OCI-LY3 (cell line): ENCODE measurements at regions not wholly inside any gene's neighbourhood (a gene's known extent, or its start where the extent isn't known, plus 50 kb on each side); places are given as distances from the start of the nearest gene placed in this dataset.

ENCODE experiments used
- H2AFZ ChIP-seq: fragments of 200-600, 300-600 bp; shearing (Covaris generic); 2 replicates; pipeline ENCODE4 v1.6.0; 2014; ENCODE audit warnings: antibody characterized with exemption, low read depth, low read length
- H3K27ac ChIP-seq: fragments of 200-600, 300-600 bp; sonication (generic); 2 replicates; pipeline ENCODE4 v1.5.1; 2014; ENCODE audit warnings: mild to moderate bottlenecking, low read length, moderate library complexity, mixed read lengths
- H3K27me3 ChIP-seq: fragments of 200-600, 300-600 bp; sonication (generic); 2 replicates; pipeline ENCODE4 v1.6.1; 2014; ENCODE audit warnings: low read depth, low read length, mixed read lengths
- H3K36me3 ChIP-seq: fragments of 200-600, 300-600 bp; sonication (generic); replicated peaks from 2 replicates; pipeline ENCODE3; 2014; ENCODE audit warnings: low read depth, low read length, mixed read lengths
- H3K4me1 ChIP-seq: fragments of 300-600, 200-600 bp; sonication (generic); 2 replicates; pipeline ENCODE4 v1.6.1; 2014; ENCODE audit warnings: low read length, mixed read lengths
- H3K4me2 ChIP-seq: fragments of 200-600, 300-600 bp; sonication (generic); 2 replicates; pipeline ENCODE4 v1.6.1; 2014; ENCODE audit warnings: low read length, mixed read lengths
- H3K4me3 ChIP-seq: fragments of 300-600, 200-600 bp; sonication (generic); 2 replicates; pipeline ENCODE4 v1.5.1; 2014; ENCODE audit warnings: antibody characterized with exemption, mild to moderate bottlenecking, low read length, moderate library complexity
- H3K79me2 ChIP-seq: fragments of 300-600, 200-600 bp; shearing (Covaris generic); 2 replicates; pipeline ENCODE4 v1.6.1; 2014; ENCODE audit warnings: mild to moderate bottlenecking, low read length, mixed read lengths
- H3K9ac ChIP-seq: fragments of 300-600, 200-600 bp; shearing (Covaris generic); 2 replicates; pipeline ENCODE4 v1.6.0; 2014; ENCODE audit warnings: mild to moderate bottlenecking, low read length, moderate library complexity
- H3K9me3 ChIP-seq: fragments of 200-600, 300-600 bp; shearing (Covaris generic); 2 replicates; pipeline ENCODE4 v1.6.1; 2014; ENCODE audit warnings: low read length, mixed read lengths; ENCODE audit not compliant: insufficient read depth
- H4K20me1 ChIP-seq: fragments of 200-600, 300-600 bp; sonication (generic); 2 replicates; pipeline ENCODE4 v1.6.1; 2016; ENCODE audit warnings: low read length, mixed read lengths; ENCODE audit not compliant: insufficient read depth
- EZH2phosphoT487 ChIP-seq: fragments of 200-600 bp; shearing (Covaris generic); IDR thresholded peaks from 2 replicates; pipeline ENCODE4 v1.6.1; 2018; ENCODE audit warnings: antibody characterized with exemption, mixed run types, low read depth
- TF ChIP-seq, protein P1 (sequence below): fragments of 200-600, 300-600 bp; sonication (generic); IDR thresholded peaks from 2 replicates; pipeline ENCODE4 v1.5.1; 2014; ENCODE audit warnings: antibody characterized with exemption, low read length, low read depth

DNA sequence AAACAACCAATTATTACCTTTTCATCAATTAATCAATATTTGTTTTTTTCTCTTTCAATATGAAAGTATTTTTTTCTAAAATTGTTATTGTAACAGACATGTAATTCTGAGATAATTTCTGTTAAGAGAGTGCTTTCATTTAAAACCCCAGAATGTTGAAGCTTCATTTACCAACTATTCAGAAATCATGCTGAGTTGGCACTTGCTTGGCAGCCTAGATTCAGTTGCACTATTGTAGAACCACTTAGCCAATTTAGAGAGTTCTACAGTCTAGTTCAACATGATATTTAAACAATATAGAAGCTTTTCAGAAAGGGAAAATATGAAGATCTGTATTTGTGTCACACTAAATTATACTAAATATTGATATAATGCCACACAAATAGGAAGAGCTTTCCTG is 56.1 kb upstream of the NKAIN2 start:
- H2AFZ ChIP-seq: no peak overlapping the region

DNA sequence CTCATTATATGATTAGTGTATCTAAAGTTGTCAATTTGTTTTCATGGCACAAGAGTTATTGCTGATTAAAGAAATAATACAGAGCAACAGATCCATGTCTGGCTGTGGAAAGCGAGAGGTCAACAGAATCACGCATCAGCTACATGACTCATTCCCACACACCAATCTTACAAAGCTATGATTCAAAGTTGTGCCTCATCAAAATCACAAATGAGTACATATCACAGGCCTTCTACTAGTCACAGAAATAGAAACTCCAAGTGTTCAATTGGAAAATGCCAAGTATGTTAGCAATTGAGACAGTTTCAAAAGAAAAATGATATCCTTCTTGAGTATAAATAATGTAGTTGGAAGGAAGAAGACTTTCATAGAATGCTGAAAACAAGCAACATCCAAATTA is 57.8 kb upstream of the NKAIN2 start:
- Histone ChIP-seq H3K4me2 (no peak overlapping the region), H3K27me3 (no peaks in the 10 kb centered on the region), H3K4me1 (no peaks in the 10 kb centered on the region), H3K4me3 (no peak overlapping the region), H2AFZ (no peak overlapping the region), H3K9me3 (no peaks in the 10 kb centered on the region), H3K79me2 (no peaks in the 10 kb centered on the region), H3K36me3 (no peaks in the 10 kb centered on the region), H4K20me1 (no peaks in the 10 kb centered on the region), H3K27ac (no peak overlapping the region), H3K9ac (no peak overlapping the region)
- TF ChIP-seq, protein P1, sequence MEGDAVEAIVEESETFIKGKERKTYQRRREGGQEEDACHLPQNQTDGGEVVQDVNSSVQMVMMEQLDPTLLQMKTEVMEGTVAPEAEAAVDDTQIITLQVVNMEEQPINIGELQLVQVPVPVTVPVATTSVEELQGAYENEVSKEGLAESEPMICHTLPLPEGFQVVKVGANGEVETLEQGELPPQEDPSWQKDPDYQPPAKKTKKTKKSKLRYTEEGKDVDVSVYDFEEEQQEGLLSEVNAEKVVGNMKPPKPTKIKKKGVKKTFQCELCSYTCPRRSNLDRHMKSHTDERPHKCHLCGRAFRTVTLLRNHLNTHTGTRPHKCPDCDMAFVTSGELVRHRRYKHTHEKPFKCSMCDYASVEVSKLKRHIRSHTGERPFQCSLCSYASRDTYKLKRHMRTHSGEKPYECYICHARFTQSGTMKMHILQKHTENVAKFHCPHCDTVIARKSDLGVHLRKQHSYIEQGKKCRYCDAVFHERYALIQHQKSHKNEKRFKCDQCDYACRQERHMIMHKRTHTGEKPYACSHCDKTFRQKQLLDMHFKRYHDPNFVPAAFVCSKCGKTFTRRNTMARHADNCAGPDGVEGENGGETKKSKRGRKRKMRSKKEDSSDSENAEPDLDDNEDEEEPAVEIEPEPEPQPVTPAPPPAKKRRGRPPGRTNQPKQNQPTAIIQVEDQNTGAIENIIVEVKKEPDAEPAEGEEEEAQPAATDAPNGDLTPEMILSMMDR: no peak
- no peak for TF ChIP-seq EZH2phosphoT487

More for the DNA sequence above, 56.1 kb upstream of the NKAIN2 start:
- H3K4me3 ChIP-seq: no peak overlapping the region
- no peaks in the 10 kb centered on the region for H3K79me2 ChIP-seq
- no peaks in the 10 kb centered on the region for H4K20me1 ChIP-seq
- no peaks in the 10 kb centered on the region for H3K27me3 ChIP-seq
- H3K36me3 ChIP-seq: no peaks in the 10 kb centered on the region
- TF ChIP-seq, protein P1: no peak
- no peak for TF ChIP-seq EZH2phosphoT487
- H3K9me3 ChIP-seq: no peaks in the 10 kb centered on the region
- no peak overlapping the region for H3K4me2 ChIP-seq
- no peaks in the 10 kb centered on the region for H3K4me1 ChIP-seq
- H3K27ac ChIP-seq: no peak overlapping the region
- H3K9ac ChIP-seq: no peak overlapping the region

DNA sequence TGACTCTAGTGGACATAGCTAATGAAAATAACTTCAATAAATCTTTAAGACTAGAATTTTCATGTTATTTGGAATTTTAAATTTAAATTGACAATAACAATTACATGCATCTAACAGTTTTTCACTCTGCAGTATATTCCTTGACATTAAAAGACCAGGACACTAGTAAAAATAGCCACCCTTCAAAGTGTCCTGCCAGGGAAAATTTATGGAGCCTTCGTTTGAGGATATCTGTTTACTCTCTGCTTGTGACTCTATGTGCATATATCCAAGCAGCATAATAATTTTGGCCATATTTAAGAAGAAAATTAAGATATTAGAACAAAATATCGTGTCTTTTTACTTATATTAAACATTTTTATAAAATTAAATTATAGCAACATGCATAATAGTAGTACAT is 58.8 kb upstream of the NKAIN2 start:
- Histone ChIP-seq H3K4me1 (no peaks in the 10 kb centered on the region), H3K27ac (no peak overlapping the region), H3K9me3 (no peaks in the 10 kb centered on the region), H3K4me3 (no peak overlapping the region), H3K4me2 (no peak overlapping the region), H3K9ac (no peak overlapping the region), H2AFZ (no peak overlapping the region), H4K20me1 (no peaks in the 10 kb centered on the region), H3K79me2 (no peaks in the 10 kb centered on the region), H3K36me3 (no peaks in the 10 kb centered on the region), H3K27me3 (no peaks in the 10 kb centered on the region)
- no peak for TF ChIP-seq EZH2phosphoT487
- TF ChIP-seq, protein P1: no peak

DNA sequence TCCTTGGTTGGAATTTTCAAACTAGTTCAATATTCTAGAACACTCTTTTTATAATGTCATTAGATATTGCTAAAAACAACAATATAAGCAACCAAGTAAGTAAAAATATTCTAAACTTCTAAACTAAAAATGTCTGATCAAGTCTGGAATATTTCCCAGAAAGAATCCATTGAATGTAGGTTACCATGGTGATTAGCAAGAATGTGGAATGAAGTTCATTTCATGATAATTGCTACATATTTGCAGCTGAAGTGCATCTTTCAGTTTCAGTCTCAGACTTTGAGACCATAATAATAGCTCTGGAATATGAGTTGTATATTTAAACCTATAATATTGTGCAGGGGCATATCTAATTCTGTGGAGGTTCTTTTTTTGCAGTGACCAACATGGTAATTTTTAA is 61.0 kb upstream of the NKAIN2 start:
- no peak for TF ChIP-seq EZH2phosphoT487
- TF ChIP-seq, protein P1: no peak
- Histone ChIP-seq H3K4me1 (no peaks in the 10 kb centered on the region), H4K20me1 (no peaks in the 10 kb centered on the region), H3K27me3 (no peaks in the 10 kb centered on the region), H3K4me3 (no peak overlapping the region), H3K4me2 (no peak overlapping the region), H3K79me2 (no peaks in the 10 kb centered on the region), H3K36me3 (no peaks in the 10 kb centered on the region), H3K27ac (no peak overlapping the region), H2AFZ (no peak overlapping the region), H3K9me3 (no peaks in the 10 kb centered on the region), H3K9ac (no peak overlapping the region)
